ENCODE measurements at regions not wholly inside any gene's neighbourhood (a gene's known extent, or its start where the extent isn't known, plus 50 kb on each side); places are given as distances from the start of the nearest gene placed in this dataset.
"Not testable (repeated sequence)": the region's sequence is repeated elsewhere in the genome, so short reads cannot be mapped to it uniquely, and the experiment has no call there.

- DNase-seq (ENCODE audit: low read depth, low spot score), result not testable (repeated sequence)
Observed at GRCh38 chr16:33992513-33993177, 533.2 kb downstream of the TP53TG3F start.

GRCh38 chr16:33994207-33994606 is 534.8 kb downstream of the TP53TG3F start:
- not testable (repeated sequence) for DNase-seq (ENCODE audit: low read depth, low spot score)

GRCh38 chr16:33995821-33996372 is 536.5 kb downstream of the TP53TG3F start:
- DNase-seq (ENCODE audit: low read depth, low spot score), result not testable (repeated sequence)

- DNase-seq (ENCODE audit: low read depth, low spot score), result not testable (repeated sequence)
Observed at GRCh38 chr16:34001184-34001583, 541.8 kb downstream of the TP53TG3F start.

- not testable (repeated sequence) for DNase-seq (ENCODE audit: low read depth, low spot score)
Observed at GRCh38 chr16:34001961-34002360, 542.5 kb downstream of the TP53TG3F start.

GRCh38 chr16:34014841-34015820 is 555.7 kb downstream of the TP53TG3F start:
- DNase-seq (ENCODE audit: low read depth, low spot score), result not testable (repeated sequence)

GRCh38 chr16:34018277-34018676 is 558.9 kb downstream of the TP53TG3F start:
- DNase-seq (ENCODE audit: low read depth, low spot score), result not testable (repeated sequence)

- no peak for DNase-seq (ENCODE audit: low read depth, low spot score)
Observed at GRCh38 chr16:34050787-34051320, 591.4 kb downstream of the TP53TG3F start.

- DNase-seq (ENCODE audit: low read depth, low spot score), result no peak
Observed at GRCh38 chr16:34054137-34054536, 594.7 kb downstream of the TP53TG3F start.

- DNase-seq (ENCODE audit: low read depth, low spot score), result no peak
Observed at GRCh38 chr16:34054969-34055368, 595.6 kb downstream of the TP53TG3F start.

- not testable (repeated sequence) for DNase-seq (ENCODE audit: low read depth, low spot score)
Observed at GRCh38 chr16:34062620-34063253, 603.3 kb downstream of the TP53TG3F start.

- not testable (repeated sequence) for DNase-seq (ENCODE audit: low read depth, low spot score)
Observed at GRCh38 chr16:34063498-34064157, 604.2 kb downstream of the TP53TG3F start.

- not testable (repeated sequence) for DNase-seq (ENCODE audit: low read depth, low spot score)
Observed at GRCh38 chr16:34064602-34065001, 605.2 kb downstream of the TP53TG3F start.

- DNase-seq (ENCODE audit: low read depth, low spot score), result peak; percentile 9
Observed at GRCh38 chr16:34069731-34070130, 610.3 kb downstream of the TP53TG3F start.

- DNase-seq (ENCODE audit: low read depth, low spot score), result no peak
Observed at GRCh38 chr16:34078691-34079090, 619.3 kb downstream of the TP53TG3F start.

- DNase-seq (ENCODE audit: low read depth, low spot score), result not testable (repeated sequence)
Observed at GRCh38 chr16:34085038-34085437, 625.6 kb downstream of the TP53TG3F start.

GRCh38 chr16:34095006-34095405 is 635.6 kb downstream of the TP53TG3F start:
- DNase-seq (ENCODE audit: low read depth, low spot score), result not testable (repeated sequence)

GRCh38 chr16:34096911-34097310 is 637.5 kb downstream of the TP53TG3F start:
- not testable (repeated sequence) for DNase-seq (ENCODE audit: low read depth, low spot score)

- not testable (repeated sequence) for DNase-seq (ENCODE audit: low read depth, low spot score)
Observed at GRCh38 chr16:34097326-34097725, 637.9 kb downstream of the TP53TG3F start.

- not testable (repeated sequence) for DNase-seq (ENCODE audit: low read depth, low spot score)
Observed at GRCh38 chr16:34098033-34098432, 638.6 kb downstream of the TP53TG3F start.

- DNase-seq (ENCODE audit: low read depth, low spot score), result not testable (repeated sequence)
Observed at GRCh38 chr16:34099028-34099427, 639.6 kb downstream of the TP53TG3F start.
